D721Med (cell line): ENCODE measurements at regions not wholly inside any gene's neighbourhood (a gene's known extent, or its start where the extent isn't known, plus 50 kb on each side); places are given as distances from the start of the nearest gene placed in this dataset.
"Not testable (repeated sequence)": the region's sequence is repeated elsewhere in the genome, so short reads cannot be mapped to it uniquely, and the experiment has no call there.

Experiments
- DNase-seq: peaks from one replicate; pipeline ENCODE4 v3.0.0; 2011; ENCODE audit warnings: low spot score; ENCODE audit not compliant: insufficient read length
- FAIRE-seq: peaks from 2 replicates; lab custom pipeline; 2011; peaks lifted over from hg19 to GRCh38; lab: Jason Lieb, UNC
- CTCF ChIP-seq: IDR thresholded peaks from 2 replicates; pipeline ENCODE4 v1.5.1; 2012; ENCODE audit warnings: mild to moderate bottlenecking, control low read depth; ENCODE audit not compliant: insufficient read depth; ENCODE audit errors: missing control alignments

- FAIRE-seq (no peak), DNase-seq (no peak)
- no peak for TF ChIP-seq CTCF
These were observed 2197.4 kb downstream of the PCDH7 start for GRCh38 chr4:32917586-32917985.

GRCh38 chr4:32929796-32930699 lies 2209.9 kb downstream of the PCDH7 start:
- FAIRE-seq, result no peak
- TF ChIP-seq CTCF, result no peak
- no peak for DNase-seq

DNA sequence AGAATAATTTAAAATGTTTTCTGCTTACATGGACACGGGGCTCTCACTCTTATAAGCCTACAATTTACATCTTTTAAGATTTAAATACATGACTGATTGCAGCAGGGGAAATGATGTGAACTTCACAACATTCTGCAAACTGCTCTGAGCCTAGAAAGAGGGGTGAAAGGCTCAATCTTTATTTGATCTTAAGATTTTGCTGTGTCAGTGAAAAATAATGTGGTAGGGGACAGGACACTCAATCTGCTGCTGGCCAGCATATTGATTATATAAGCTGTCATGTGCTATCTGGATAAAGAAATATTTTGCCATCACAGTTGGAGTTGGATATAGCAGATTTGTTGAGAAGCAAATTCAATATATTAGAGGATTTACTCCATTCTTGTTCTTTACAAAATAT lies 2210.5 kb downstream of the PCDH7 start:
- TF ChIP-seq CTCF, result no peak
- DNase-seq (no peak), FAIRE-seq (no peak)

- FAIRE-seq (no peak), DNase-seq (no peak)
- no peak for TF ChIP-seq CTCF
These were observed 2211.3 kb downstream of the PCDH7 start for GRCh38 chr4:32931475-32931874.

GRCh38 chr4:32932156-32932555 lies 2212.0 kb downstream of the PCDH7 start:
- TF ChIP-seq CTCF, result no peak
- DNase-seq (no peak), FAIRE-seq (no peak)

GRCh38 chr4:32939222-32939621 lies 2219.1 kb downstream of the PCDH7 start:
- not testable (repeated sequence) for FAIRE-seq, DNase-seq

GRCh38 chr4:32950866-32951265 lies 2230.7 kb downstream of the PCDH7 start:
- no peak for FAIRE-seq
- no peak for TF ChIP-seq CTCF
- DNase-seq, result no peak
